T-helper 1 cell treated with Interleukin-12 subunit alpha and Interleukin-12 subunit beta and Interleukin-4 antibody, amounts not matched to agents 30 ng/mL and 1 ng/mL, for 36 hours (primary cell): ENCODE measurements at regions not wholly inside any gene's neighbourhood (a gene's known extent, or its start where the extent isn't known, plus 50 kb on each side); places are given as distances from the start of the nearest gene placed in this dataset.

ENCODE experiments used
- intact Hi-C: fragments of 100-400 bp; cut with micrococcal nuclease; formaldehyde crosslinking; loops from one replicate; pipeline ENCODE4 v1.15.1; 2024

- intact Hi-C loops = no loop called here
Observed at GRCh38 chr12:46908936-46909635, 83.3 kb upstream of the SLC38A4 start.

GRCh38 chr12:46910830-46911229 is 85.0 kb upstream of the SLC38A4 start:
- intact Hi-C loops = no loop called here

GRCh38 chr12:46914336-46914735 is 88.5 kb upstream of the SLC38A4 start:
- intact Hi-C loops = no loop called here

- intact Hi-C loops = no loop called here
Observed at GRCh38 chr12:46915082-46915481, 89.3 kb upstream of the SLC38A4 start.

- intact Hi-C loops = no loop called here
Observed at GRCh38 chr12:46915836-46916235, 90.0 kb upstream of the SLC38A4 start.

GRCh38 chr12:46916796-46917419 is 91.1 kb upstream of the SLC38A4 start:
- intact Hi-C loops = no loop called here

GRCh38 chr12:46917821-46918220 is 92.0 kb upstream of the SLC38A4 start:
- intact Hi-C loops = no loop called here

GRCh38 chr12:46918631-46919030 is 92.8 kb upstream of the SLC38A4 start:
- intact Hi-C loops = no loop called here

- intact Hi-C loops = no loop called here
Observed at GRCh38 chr12:46919666-46920400, 94.0 kb upstream of the SLC38A4 start.

GRCh38 chr12:46920499-46920898 is 94.7 kb upstream of the SLC38A4 start:
- intact Hi-C loops = no loop called here

GRCh38 chr12:46921048-46921763 is 95.4 kb upstream of the SLC38A4 start:
- intact Hi-C loops = no loop called here

- intact Hi-C loops = no loop called here
Observed at GRCh38 chr12:46921764-46922133, 96.0 kb upstream of the SLC38A4 start.

GRCh38 chr12:46926526-46926925 is 100.7 kb upstream of the SLC38A4 start:
- intact Hi-C loops = no loop called here

- intact Hi-C loops = loop anchor here (5.0 kb wide), 1 partner anchor 803 kb away; no protein-coding TSS in a partner anchor
Observed at GRCh38 chr12:46930101-46930500, 104.3 kb upstream of the SLC38A4 start.

GRCh38 chr12:46933947-46934346 is 108.2 kb upstream of the SLC38A4 start:
- intact Hi-C loops = loop anchor here (1.0 to 5.0 kb wide), 2 partner anchors 631 to 807 kb away; no protein-coding TSS in a partner anchor

- intact Hi-C loops = loop anchor here (1.0 to 5.0 kb wide), 2 partner anchors 631 to 807 kb away; no protein-coding TSS in a partner anchor
Observed at GRCh38 chr12:46934374-46935111, 108.7 kb upstream of the SLC38A4 start.

- intact Hi-C loops = no loop called here
Observed at GRCh38 chr12:46935271-46935847, 109.6 kb upstream of the SLC38A4 start.

- intact Hi-C loops = no loop called here
Observed at GRCh38 chr12:46936042-46936441, 110.2 kb upstream of the SLC38A4 start.

GRCh38 chr12:46938071-46938678 is 112.4 kb upstream of the SLC38A4 start:
- intact Hi-C loops = no loop called here

GRCh38 chr12:46941981-46942380 is 116.2 kb upstream of the SLC38A4 start:
- intact Hi-C loops = no loop called here
